Activated T-cell treated with anti-CD3 and anti-CD28 coated beads, Interleukin-2, amount 50 U/mL, for 24 hours (primary cell): ENCODE measurements at regions not wholly inside any gene's neighbourhood (a gene's known extent, or its start where the extent isn't known, plus 50 kb on each side); places are given as distances from the start of the nearest gene placed in this dataset.
"Not testable (repeated sequence)": the region's sequence is repeated elsewhere in the genome, so short reads cannot be mapped to it uniquely, and the experiment has no call there.

Experiments used
- DNase-seq: peaks from one replicate; pipeline ENCODE4 v3.0.0-alpha.2; 2020
- H3K27ac Mint-ChIP-seq: 2 replicates; pipeline ENCODE4 v1.8.0; 2020; ENCODE audit warnings: mild to moderate bottlenecking, mixed read lengths
- H3K27me3 Mint-ChIP-seq: 2 replicates; pipeline ENCODE4 v1.8.0; 2020; ENCODE audit warnings: mixed read lengths
- H3K36me3 Mint-ChIP-seq: 2 replicates; pipeline ENCODE4 v1.8.0; 2020; ENCODE audit warnings: low read depth, mixed read lengths
- H3K4me1 Mint-ChIP-seq: 2 replicates; pipeline ENCODE4 v1.8.0; 2020; ENCODE audit warnings: low read depth, mixed read lengths
- H3K4me3 Mint-ChIP-seq: 2 replicates; pipeline ENCODE4 v1.8.0; 2020; ENCODE audit warnings: mild to moderate bottlenecking, moderate library complexity, mixed read lengths
- H3K9me3 Mint-ChIP-seq: 2 replicates; pipeline ENCODE4 v1.8.0; 2020; ENCODE audit warnings: mixed read lengths

- H3K27me3 Mint-ChIP-seq, result no peaks in the 10 kb centered on the region
- H3K4me1 Mint-ChIP-seq, result peaks cover 1% of the 10 kb centered on the region
- H3K36me3 Mint-ChIP-seq, result no peaks in the 10 kb centered on the region
- no peak for DNase-seq
- H3K9me3 Mint-ChIP-seq, result peaks cover 4% of the 10 kb centered on the region
- H3K27ac Mint-ChIP-seq, result no peak overlapping the region
- no peak overlapping the region for H3K4me3 Mint-ChIP-seq
Measured at GRCh38 chr13:66128692-66129269, 1101.4 kb downstream of the PCDH9 start.

- H3K9me3 Mint-ChIP-seq, result peaks cover 4% of the 10 kb centered on the region
- no peak for DNase-seq
- H3K27ac Mint-ChIP-seq, result no peak overlapping the region
- no peak overlapping the region for H3K4me3 Mint-ChIP-seq
- H3K4me1 Mint-ChIP-seq, result peaks cover 1% of the 10 kb centered on the region
- H3K27me3 Mint-ChIP-seq, result no peaks in the 10 kb centered on the region
- no peaks in the 10 kb centered on the region for H3K36me3 Mint-ChIP-seq
Measured at GRCh38 chr13:66128201-66128600, 1101.9 kb downstream of the PCDH9 start.

GRCh38 chr13:66117563-66117962, 1112.6 kb downstream of the PCDH9 start:
- no peak overlapping the region for H3K27ac Mint-ChIP-seq
- no peak overlapping the region for H3K4me3 Mint-ChIP-seq
- no peaks in the 10 kb centered on the region for H3K36me3 Mint-ChIP-seq
- H3K9me3 Mint-ChIP-seq, result peaks cover 2% of the 10 kb centered on the region
- no peaks in the 10 kb centered on the region for H3K27me3 Mint-ChIP-seq
- H3K4me1 Mint-ChIP-seq, result no peaks in the 10 kb centered on the region
- no peak for DNase-seq

GRCh38 chr13:66113882-66114526, 1116.1 kb downstream of the PCDH9 start:
- H3K36me3 Mint-ChIP-seq, result no peaks in the 10 kb centered on the region
- H3K27ac Mint-ChIP-seq, result no peak overlapping the region
- H3K4me3 Mint-ChIP-seq, result no peak overlapping the region
- no peak for DNase-seq
- H3K9me3 Mint-ChIP-seq, result no peaks in the 10 kb centered on the region
- no peaks in the 10 kb centered on the region for H3K27me3 Mint-ChIP-seq
- H3K4me1 Mint-ChIP-seq, result no peaks in the 10 kb centered on the region

GRCh38 chr13:66111628-66112027, 1118.5 kb downstream of the PCDH9 start:
- DNase-seq, result no peak
- no peaks in the 10 kb centered on the region for H3K4me1 Mint-ChIP-seq
- no peaks in the 10 kb centered on the region for H3K36me3 Mint-ChIP-seq
- H3K9me3 Mint-ChIP-seq, result no peaks in the 10 kb centered on the region
- no peak overlapping the region for H3K4me3 Mint-ChIP-seq
- H3K27ac Mint-ChIP-seq, result no peak overlapping the region
- no peaks in the 10 kb centered on the region for H3K27me3 Mint-ChIP-seq

GRCh38 chr13:66106246-66106645, 1123.9 kb downstream of the PCDH9 start:
- H3K4me3 Mint-ChIP-seq, result no peak overlapping the region
- no peaks in the 10 kb centered on the region for H3K4me1 Mint-ChIP-seq
- no peak for DNase-seq
- no peaks in the 10 kb centered on the region for H3K36me3 Mint-ChIP-seq
- no peak overlapping the region for H3K27ac Mint-ChIP-seq
- H3K27me3 Mint-ChIP-seq, result no peaks in the 10 kb centered on the region
- H3K9me3 Mint-ChIP-seq, result no peaks in the 10 kb centered on the region

DNA sequence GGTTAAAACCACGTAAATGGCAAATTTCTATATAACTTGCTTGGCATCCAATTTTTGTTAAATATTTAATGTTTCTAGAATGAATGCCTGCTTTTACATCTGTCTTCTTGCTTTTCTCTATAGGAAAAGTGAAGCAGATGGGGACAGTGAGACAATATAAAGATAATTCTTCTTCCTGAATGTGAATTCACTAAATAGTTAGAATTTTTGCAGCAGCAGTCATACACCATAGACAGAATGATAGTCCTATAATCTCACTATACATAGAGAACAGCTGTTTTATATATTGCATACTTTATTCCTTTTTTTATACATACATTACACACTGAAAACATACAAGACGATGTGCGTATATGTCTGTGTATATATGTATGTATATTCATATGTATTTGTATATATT, 1127.3 kb downstream of the PCDH9 start:
- H3K4me3 Mint-ChIP-seq, result no peak overlapping the region
- no peaks in the 10 kb centered on the region for H3K27me3 Mint-ChIP-seq
- no peak overlapping the region for H3K27ac Mint-ChIP-seq
- H3K4me1 Mint-ChIP-seq, result no peaks in the 10 kb centered on the region
- no peaks in the 10 kb centered on the region for H3K9me3 Mint-ChIP-seq
- no peaks in the 10 kb centered on the region for H3K36me3 Mint-ChIP-seq
- DNase-seq, result no peak

DNA sequence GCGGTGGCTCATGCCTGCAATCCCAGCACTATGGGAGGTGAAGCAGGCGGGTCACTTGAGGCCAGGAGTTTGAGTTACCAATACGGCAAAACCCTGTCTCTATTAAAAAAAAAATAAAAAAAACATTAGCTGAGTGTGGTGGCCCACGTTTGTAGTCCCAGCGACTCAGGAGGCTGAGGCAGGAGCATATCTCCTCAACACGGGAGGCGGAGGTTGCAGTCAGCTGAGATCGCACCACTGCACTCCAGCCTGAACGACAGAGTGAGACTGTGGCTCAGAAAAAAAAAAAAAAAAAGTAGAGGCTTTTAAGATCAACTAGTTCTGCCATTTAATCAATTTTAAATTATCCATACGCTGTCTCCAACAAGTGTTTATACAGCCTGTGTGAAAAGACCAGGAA, 1130.3 kb downstream of the PCDH9 start:
- H3K4me3 Mint-ChIP-seq, result no peak overlapping the region
- no peaks in the 10 kb centered on the region for H3K4me1 Mint-ChIP-seq
- no peaks in the 10 kb centered on the region for H3K9me3 Mint-ChIP-seq

GRCh38 chr13:66098931-66099628, 1131.1 kb downstream of the PCDH9 start:
- H3K36me3 Mint-ChIP-seq, result no peaks in the 10 kb centered on the region
- peaks cover 2% of the 10 kb centered on the region for H3K9me3 Mint-ChIP-seq
- H3K27me3 Mint-ChIP-seq, result no peaks in the 10 kb centered on the region
- no peak overlapping the region for H3K4me3 Mint-ChIP-seq
- H3K4me1 Mint-ChIP-seq, result no peaks in the 10 kb centered on the region
- H3K27ac Mint-ChIP-seq, result no peak overlapping the region
- no peak for DNase-seq

More for the DNA sequence above, 1130.3 kb downstream of the PCDH9 start:
- H3K36me3 Mint-ChIP-seq, result no peaks in the 10 kb centered on the region
- no peak overlapping the region for H3K27ac Mint-ChIP-seq
- no peak for DNase-seq
- no peaks in the 10 kb centered on the region for H3K27me3 Mint-ChIP-seq

DNA sequence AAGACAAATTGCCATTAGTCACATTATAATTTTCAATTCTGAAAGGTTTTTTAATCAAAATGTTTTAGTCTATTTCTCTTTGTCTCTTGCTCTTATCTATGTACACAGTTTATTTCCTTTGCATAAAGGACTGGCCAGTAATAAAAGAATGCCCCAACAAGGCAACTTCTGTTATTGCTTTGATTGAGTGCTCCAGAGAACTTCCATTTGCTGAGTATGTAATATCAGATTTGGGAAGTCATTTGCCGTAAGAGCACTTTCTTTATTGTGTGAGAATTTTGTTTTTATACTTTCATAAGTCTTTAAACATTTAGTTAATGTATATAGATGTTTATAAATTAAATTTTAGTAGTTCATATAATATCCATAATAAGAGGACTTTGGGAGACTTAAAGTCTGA, 1140.4 kb downstream of the PCDH9 start:
- no peak overlapping the region for H3K4me3 Mint-ChIP-seq
- no peak overlapping the region for H3K27ac Mint-ChIP-seq
- DNase-seq, result no peak
- H3K9me3 Mint-ChIP-seq, result peaks cover 7% of the 10 kb centered on the region
- no peaks in the 10 kb centered on the region for H3K36me3 Mint-ChIP-seq
- no peaks in the 10 kb centered on the region for H3K4me1 Mint-ChIP-seq
- H3K27me3 Mint-ChIP-seq, result no peaks in the 10 kb centered on the region

- Mint-ChIP-seq H3K27ac (no peak overlapping the region), H3K9me3 (peaks cover 8% of the 10 kb centered on the region), H3K27me3 (no peaks in the 10 kb centered on the region), H3K4me3 (no peak overlapping the region), H3K36me3 (no peaks in the 10 kb centered on the region), H3K4me1 (no peaks in the 10 kb centered on the region)
- DNase-seq, result no peak
Measured at GRCh38 chr13:66087269-66087710, 1142.8 kb downstream of the PCDH9 start.

- Mint-ChIP-seq H3K4me1 (no peaks in the 10 kb centered on the region), H3K4me3 (no peak overlapping the region), H3K9me3 (peaks cover 7% of the 10 kb centered on the region), H3K27ac (no peak overlapping the region), H3K36me3 (no peaks in the 10 kb centered on the region), H3K27me3 (no peaks in the 10 kb centered on the region)
- no peak for DNase-seq
Measured at GRCh38 chr13:66077132-66077689, 1152.9 kb downstream of the PCDH9 start.

DNA sequence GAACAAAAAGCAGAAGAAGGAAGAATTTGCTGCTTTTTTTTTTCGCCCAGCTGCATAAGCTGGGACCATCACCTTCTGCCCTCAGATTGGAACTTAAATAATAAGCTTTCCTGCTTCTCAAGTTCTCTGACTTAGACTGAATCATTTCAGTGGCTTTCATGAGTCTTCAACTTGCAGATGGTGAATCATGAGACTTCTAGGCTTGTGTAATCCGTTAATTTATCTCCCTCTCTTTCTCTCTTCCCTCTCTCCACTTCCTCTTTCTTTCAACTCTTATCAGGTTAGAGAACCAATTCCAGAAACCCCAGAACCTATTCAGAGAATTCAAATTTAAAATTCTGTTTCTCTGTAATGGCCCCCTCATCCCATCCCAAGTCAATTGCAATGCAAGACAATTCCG, 1153.7 kb downstream of the PCDH9 start:
- no peak overlapping the region for H3K27ac Mint-ChIP-seq
- no peaks in the 10 kb centered on the region for H3K27me3 Mint-ChIP-seq
- no peak overlapping the region for H3K4me3 Mint-ChIP-seq
- no peak for DNase-seq
- peaks cover 7% of the 10 kb centered on the region for H3K9me3 Mint-ChIP-seq
- no peaks in the 10 kb centered on the region for H3K36me3 Mint-ChIP-seq
- H3K4me1 Mint-ChIP-seq, result no peaks in the 10 kb centered on the region

DNA sequence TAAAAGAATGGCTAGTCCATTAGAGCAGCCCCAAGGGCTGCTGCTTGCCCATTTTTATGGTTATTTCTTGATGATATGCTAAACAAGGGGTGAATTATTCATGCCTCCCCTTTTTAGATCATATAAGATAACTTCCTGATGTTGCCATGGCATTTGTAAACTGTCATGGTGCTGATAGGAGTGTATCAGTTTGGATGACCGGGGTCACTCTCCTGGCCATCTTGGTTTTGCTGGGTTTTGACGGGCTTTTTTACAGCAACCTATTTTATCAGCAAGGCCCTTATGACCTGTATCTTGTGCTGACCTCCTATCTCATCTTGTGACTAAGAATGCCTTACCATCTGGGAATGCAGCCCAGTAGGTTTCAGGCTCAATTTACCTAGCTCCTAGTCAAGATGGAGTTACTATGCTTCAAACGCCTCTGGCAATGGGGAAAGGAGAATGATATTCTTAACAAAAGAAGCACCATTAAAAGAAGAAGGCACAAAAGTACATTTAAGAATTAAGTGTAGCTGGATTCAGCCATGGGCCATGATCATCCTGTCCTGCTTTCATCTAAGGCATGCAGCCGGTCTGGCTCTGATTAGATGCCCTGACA, 1156.0 kb downstream of the PCDH9 start:
- peaks cover 7% of the 10 kb centered on the region for H3K9me3 Mint-ChIP-seq
- DNase-seq, result no peak
- no peaks in the 10 kb centered on the region for H3K27me3 Mint-ChIP-seq
- no peak overlapping the region for H3K27ac Mint-ChIP-seq
- no peaks in the 10 kb centered on the region for H3K36me3 Mint-ChIP-seq
- H3K4me3 Mint-ChIP-seq, result no peak overlapping the region
- no peaks in the 10 kb centered on the region for H3K4me1 Mint-ChIP-seq

- H3K9me3 Mint-ChIP-seq, result peaks cover 11% of the 10 kb centered on the region
- not testable (repeated sequence) for H3K4me1 Mint-ChIP-seq, H3K36me3 Mint-ChIP-seq, H3K4me3 Mint-ChIP-seq, H3K27ac Mint-ChIP-seq, DNase-seq, H3K27me3 Mint-ChIP-seq
Measured at GRCh38 chr13:66072097-66072496, 1158.0 kb downstream of the PCDH9 start.
